AG04450 (cell line): ENCODE measurements at regions not wholly inside any gene's neighbourhood (a gene's known extent, or its start where the extent isn't known, plus 50 kb on each side); places are given as distances from the start of the nearest gene placed in this dataset.

Experiments used
- CTCF ChIA-PET: fragments of 300-600, 350-600 bp; formaldehyde crosslinking; extraction: SDS; loops from one replicate; lab custom pipeline; 2022; ENCODE audit warnings: antibody characterized with exemption, inconsistent platforms; lab: Charles Lee
- POLR2A ChIA-PET: fragments of 350-600 bp; formaldehyde crosslinking; extraction: SDS; loops from one replicate; lab custom pipeline; 2021; ENCODE audit warnings: antibody characterized with exemption, inconsistent platforms; lab: Yijun Ruan, JAX
- DNase-seq: peaks from one replicate; pipeline ENCODE4 v3.0.0-alpha.2; 2011; ENCODE audit warnings: low read depth, low spot score
- H3K27ac ChIP-seq: one replicate; pipeline ENCODE4 v1.5.1; 2012; ENCODE audit warnings: low read depth, low read length, control low read depth
- H3K27me3 ChIP-seq: one replicate; pipeline ENCODE4 v1.6.0; 2012; ENCODE audit warnings: low read length; ENCODE audit not compliant: control insufficient read depth, insufficient read depth
- H3K4me3 ChIP-seq: 2 replicates; pipeline ENCODE4 v1.5.1; 2011; ENCODE audit warnings: mild to moderate bottlenecking, low read depth, low read length, control low read depth
- H3K9me3 ChIP-seq: 2 replicates; pipeline ENCODE4 v1.5.1; 2012; ENCODE audit warnings: low read length; ENCODE audit not compliant: control insufficient read depth, insufficient read depth
- TF ChIP-seq, protein P1 (sequence below): IDR thresholded peaks from 2 replicates; pipeline ENCODE4 v1.5.1; 2011; ENCODE audit warnings: low read depth, low read length, control low read depth, inconsistent platforms

DNA sequence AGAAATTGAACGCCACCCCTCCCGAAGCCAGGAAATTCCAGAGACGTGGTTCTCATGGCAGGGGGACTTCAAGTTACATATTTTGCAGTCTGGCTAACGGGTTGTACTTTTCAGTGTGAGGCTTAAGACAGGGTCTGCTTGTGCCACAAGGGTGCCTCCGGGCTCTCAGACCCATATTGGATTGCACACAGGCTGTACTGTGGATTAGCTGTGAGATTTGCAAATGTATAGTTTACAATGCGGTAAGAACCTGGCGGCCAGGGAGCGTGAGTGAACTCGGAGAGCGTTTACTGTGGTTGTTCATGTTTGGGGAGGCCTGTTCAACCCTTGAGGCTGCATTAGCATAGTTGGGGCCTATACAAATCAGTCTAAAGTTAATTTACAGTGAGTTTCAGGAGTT lies 143.9 kb upstream of the SIX2 start:
- TF ChIP-seq, protein P1, sequence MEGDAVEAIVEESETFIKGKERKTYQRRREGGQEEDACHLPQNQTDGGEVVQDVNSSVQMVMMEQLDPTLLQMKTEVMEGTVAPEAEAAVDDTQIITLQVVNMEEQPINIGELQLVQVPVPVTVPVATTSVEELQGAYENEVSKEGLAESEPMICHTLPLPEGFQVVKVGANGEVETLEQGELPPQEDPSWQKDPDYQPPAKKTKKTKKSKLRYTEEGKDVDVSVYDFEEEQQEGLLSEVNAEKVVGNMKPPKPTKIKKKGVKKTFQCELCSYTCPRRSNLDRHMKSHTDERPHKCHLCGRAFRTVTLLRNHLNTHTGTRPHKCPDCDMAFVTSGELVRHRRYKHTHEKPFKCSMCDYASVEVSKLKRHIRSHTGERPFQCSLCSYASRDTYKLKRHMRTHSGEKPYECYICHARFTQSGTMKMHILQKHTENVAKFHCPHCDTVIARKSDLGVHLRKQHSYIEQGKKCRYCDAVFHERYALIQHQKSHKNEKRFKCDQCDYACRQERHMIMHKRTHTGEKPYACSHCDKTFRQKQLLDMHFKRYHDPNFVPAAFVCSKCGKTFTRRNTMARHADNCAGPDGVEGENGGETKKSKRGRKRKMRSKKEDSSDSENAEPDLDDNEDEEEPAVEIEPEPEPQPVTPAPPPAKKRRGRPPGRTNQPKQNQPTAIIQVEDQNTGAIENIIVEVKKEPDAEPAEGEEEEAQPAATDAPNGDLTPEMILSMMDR = no peak
- ChIA-PET CTCF (no interaction called here), POLR2A (no interaction called here)
- Histone ChIP-seq H3K4me3 (no peak overlapping the region), H3K27ac (no peak overlapping the region), H3K27me3 (peaks cover 57% of the 10 kb centered on the region), H3K9me3 (peaks cover 12% of the 10 kb centered on the region; the same call in 1 of the 2 replicates)
- no peak for DNase-seq

DNA sequence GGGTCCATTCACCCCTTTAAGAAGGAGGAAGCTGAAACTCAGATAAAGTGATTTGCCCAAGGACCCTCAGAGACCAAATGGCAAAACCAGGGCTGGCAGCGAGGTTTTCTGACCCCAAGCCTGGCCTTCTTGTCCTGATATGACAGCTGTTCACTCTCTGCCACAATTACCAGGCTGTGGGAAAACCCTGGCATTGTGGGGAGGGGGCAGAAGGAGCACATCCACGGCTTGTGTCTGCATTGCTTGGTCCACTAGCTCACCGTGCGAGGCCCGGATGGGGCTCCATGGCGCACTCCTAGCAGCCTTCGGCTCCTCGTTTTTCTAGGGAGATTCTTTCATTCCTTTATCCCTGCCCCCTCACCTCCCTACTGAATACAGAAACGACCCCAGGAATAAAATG lies 143.4 kb upstream of the SIX2 start:
- POLR2A ChIA-PET = no interaction called here

DNA sequence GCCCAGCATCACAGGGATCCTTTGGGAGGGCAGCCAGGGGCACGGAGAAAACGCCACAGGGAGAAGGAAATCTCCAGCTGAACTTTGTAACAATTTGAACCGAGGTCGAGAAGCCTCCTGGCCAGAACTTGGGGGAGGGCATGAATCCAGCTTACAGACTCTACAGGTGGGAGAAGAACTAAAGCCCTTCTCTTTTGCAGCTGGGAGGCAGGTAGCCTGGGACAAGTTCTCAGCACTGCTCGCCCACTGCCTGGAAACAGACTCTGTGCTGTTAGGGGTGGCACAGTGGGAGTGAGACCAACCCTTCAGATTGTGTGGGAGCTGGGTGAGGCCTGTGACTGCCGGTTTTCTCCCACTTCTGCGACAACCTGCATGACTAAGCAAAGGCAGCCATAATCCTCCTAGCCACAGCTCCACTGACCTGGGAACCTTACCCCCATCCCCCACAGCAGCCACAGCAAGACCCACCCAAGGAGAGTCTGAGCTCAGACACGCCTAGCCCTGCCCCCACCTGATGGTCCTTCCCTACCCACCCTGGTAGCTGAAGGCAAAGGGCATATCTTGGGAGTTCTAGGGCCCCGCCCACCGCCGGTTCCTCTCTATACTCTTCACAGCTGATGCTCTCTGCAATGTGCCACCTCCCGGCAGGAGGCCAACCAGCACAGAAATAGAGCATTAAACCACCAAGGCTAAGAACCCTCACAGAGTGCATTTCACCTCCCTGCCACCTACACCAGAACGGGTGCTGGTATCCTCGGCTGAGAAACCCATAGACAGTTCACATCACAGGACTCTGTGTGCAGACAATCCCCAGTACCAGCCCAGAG lies 136.0 kb upstream of the SIX2 start:
- ChIA-PET CTCF (no interaction called here), POLR2A (no interaction called here)
- H3K4me3 ChIP-seq = no peak overlapping the region
- H3K27ac ChIP-seq = no peak overlapping the region
- no peaks in the 10 kb centered on the region; the same call in 1 of the 2 replicates for H3K9me3 ChIP-seq
- H3K27me3 ChIP-seq = peaks cover 58% of the 10 kb centered on the region
- TF ChIP-seq, protein P1 = no peak
- DNase-seq = no peak

More for the DNA sequence above, 143.4 kb upstream of the SIX2 start:
- CTCF ChIA-PET = no interaction called here
- DNase-seq = no peak
- Histone ChIP-seq H3K9me3 (peaks cover 12% of the 10 kb centered on the region; the same call in 1 of the 2 replicates), H3K27ac (no peak overlapping the region), H3K27me3 (peaks cover 54% of the 10 kb centered on the region), H3K4me3 (no peak overlapping the region)
- TF ChIP-seq, protein P1 = no peak

DNA sequence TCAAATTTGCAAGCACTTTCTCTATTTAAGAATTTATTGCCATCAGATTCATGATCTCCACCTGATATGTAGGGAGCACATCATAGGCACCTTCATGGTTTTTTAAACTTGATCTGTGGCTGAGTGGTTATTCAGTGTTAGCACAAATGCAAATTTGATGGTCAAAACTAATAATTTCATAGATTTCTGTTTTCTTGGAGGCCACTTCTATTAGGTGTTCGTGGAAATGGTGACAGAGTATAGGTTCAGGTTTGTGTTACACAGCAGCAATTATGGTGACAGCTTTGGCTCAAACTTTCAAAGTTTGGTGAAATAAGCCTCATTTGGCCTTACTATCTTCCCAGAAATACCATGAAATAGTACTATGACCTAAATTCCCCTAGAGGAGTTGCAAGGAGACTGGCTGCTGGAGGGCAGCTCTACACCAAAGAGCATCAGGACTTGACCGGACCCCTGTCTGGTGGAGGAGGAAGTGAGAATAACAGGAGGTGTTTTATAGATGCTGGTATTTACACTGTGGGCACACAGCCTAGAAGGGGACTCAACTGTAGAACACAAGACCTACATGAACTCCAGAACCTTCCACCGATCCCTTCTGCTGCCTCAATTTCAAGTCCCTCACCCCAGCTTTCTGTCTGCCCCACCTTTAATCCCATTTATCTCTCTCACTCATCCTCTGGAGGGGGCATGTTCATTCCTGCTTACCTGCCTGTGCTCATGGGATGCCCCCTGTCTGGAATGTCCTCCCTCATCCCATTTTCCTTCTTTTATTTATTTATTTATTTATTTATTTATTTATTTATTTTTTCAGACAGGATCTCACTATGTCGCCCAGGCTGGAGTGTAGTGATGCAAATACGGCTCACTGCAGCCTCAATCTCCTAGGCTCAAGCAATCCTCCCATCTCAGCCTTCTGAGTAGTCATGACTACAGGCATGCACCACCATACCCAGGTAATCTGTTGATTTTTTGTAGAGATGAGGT lies 132.9 kb upstream of the SIX2 start:
- CTCF ChIA-PET = no interaction called here
- TF ChIP-seq, protein P1 = no peak

More for the DNA sequence above, 132.9 kb upstream of the SIX2 start:
- POLR2A ChIA-PET = no interaction called here
- no peak overlapping the region for H3K27ac ChIP-seq
- DNase-seq = no peak
- H3K9me3 ChIP-seq = no peaks in the 10 kb centered on the region
- H3K4me3 ChIP-seq = no peak overlapping the region
- H3K27me3 ChIP-seq = peaks cover 57% of the 10 kb centered on the region
